Posterior cingulate gyrus (tissue), 11 donors: ENCODE measurements at regions not wholly inside any gene's neighbourhood (a gene's known extent, or its start where the extent isn't known, plus 50 kb on each side); places are given as distances from the start of the nearest gene placed in this dataset.
"Not testable (repeated sequence)": the region's sequence is repeated elsewhere in the genome, so short reads cannot be mapped to it uniquely, and the experiment has no call there.

Experiments
- DNase-seq, 10 donors: peaks; one replicate each; pipeline versions ENCODE4 v3.0.0 to v3.0.0-alpha.2; 2020 to 2021; ENCODE audit warnings: mixed read lengths in 3 of 10
- intact Hi-C: fragments of 100-400 bp; cut with DNase I; formaldehyde crosslinking; loops from one replicate; pipeline ENCODE4 v1.15.1; 2023

DNA sequence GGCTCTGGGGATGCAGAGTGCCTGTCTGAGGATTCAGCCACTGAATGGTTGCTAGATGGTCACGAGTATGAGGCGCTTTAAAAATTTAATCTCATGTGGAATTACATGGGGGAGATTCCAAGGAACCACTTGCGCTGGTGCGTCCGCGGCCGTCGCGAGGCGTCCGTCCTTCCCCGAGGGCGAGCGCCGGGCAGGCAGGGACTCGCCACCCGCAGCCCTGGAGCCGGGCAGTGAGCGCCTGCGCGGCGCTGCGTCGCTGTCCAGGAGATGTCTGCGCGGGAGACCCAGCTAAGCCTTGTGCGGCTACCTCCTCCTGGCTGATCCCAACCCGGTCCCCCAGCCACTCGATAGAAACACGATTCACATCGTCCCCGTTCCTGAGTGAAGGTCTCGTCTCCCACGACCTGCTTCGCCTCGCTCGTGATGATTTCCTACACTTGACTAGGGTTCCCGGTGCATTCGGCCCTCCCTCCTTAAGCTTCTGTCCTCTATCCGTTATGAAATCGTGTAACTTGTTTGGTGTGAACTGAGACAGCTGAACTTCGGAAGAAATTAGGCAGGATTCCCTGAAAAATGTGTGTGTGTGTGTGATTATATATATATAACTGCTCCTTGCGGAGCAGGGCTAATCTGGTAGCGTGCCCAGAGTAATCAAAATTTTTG is 536.4 kb downstream of the PRIM2 start:
- DNase-seq, result peak in 9 of 10 donors; percentile 18 to 90 (median 38)
- intact Hi-C loops, result not testable (repeated sequence)

DNA sequence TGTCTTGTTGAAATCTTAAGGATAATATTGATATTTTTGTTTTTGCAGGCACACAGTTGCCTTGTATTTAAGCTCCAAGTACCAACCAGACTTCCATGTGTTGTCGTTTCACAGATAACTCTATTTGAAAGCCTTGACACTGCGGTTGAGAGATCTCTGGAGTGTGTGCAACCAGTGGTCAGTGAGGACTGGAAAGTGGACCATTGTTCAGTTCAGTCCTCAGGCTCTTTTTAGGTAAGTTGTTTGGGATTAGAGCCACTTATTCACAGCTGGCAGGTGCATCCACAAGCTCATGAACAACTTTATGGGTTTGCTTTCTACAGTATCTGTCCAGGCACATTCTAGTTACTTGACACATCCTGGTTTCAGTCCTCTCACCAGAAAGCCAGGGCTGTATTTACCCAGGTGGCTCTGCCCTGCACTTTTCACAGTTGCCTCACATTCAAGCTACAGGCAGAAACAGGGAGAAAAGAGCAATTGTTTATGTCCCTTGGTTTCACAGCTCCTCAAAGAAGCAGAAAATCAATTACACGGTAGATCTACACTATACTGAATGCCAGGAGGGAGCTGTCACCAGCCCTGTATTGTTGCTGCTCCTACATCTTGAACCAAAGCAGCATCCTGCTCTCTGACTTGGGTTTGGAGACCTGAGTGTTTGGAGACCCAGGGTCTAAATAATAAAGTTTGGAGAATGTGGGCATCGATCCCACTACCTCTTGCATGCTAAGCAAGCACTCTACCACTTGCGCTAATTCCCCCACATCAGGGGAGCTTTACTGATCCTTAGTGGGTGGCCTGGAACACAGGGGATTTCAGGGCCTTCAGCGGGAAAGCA is 543.3 kb downstream of the PRIM2 start:
- intact Hi-C loops, DNase-seq: not testable (repeated sequence)

DNA sequence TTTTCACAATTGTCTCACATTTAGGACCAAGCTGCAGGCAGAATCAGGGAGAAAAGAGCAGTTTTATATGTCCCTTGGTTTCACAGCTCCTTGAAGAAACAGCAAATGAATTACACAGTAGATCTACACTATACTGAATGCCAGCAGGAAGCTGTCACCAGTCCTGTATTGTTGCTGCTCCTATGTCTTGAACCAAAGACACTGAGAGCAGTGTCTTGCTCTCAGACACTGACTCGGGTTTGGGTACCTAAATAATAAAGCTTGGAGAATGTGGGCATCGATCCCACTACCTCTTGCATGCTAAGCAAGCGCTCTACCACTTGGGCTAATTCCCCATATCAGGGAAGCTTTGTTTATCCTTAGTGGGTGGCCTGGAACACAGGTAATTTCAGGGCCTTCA is 552.7 kb downstream of the PRIM2 start:
- intact Hi-C loops, DNase-seq: not testable (repeated sequence)

DNA sequence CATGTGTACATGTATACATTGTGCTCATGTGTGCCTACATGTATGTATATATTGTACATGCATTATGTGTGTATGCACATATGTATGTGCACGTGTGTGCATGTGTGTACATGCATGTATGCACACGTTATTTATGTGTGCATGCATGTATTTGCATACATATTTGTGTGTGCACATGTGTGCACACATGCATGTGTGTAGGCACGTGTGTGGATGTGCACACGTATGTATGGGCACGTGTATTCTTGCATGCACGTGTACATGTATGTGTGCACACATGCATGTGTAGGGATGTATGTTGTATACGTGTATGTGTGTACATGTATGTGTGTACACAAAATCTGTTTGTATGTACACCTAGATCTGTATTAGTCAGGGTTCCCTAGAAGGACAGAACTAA is 556.0 kb downstream of the PRIM2 start:
- intact Hi-C loops, result not testable (repeated sequence)

DNA sequence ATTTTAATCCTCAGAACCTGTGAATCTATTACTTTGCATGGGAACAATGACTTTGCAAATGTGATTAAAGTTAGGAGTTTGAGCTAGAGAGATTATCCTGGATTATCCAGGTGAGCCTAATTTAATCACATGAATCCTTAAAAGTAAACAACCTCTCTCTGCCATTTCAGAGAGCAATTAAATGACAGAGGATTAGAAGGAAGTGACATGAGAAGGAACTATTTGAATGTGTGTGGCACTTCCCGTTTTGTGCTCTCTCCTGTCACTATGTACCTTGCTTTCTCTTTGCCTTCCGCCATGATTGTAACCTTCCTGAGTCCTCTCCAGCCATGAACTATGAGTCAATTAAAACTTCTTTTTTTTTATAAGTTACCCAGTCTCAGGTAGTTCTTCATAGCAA is 559.2 kb downstream of the PRIM2 start:
- DNase-seq, intact Hi-C loops: not testable (repeated sequence)

More for the DNA sequence above, 556.0 kb downstream of the PRIM2 start:
- DNase-seq, result not testable (repeated sequence)

DNA sequence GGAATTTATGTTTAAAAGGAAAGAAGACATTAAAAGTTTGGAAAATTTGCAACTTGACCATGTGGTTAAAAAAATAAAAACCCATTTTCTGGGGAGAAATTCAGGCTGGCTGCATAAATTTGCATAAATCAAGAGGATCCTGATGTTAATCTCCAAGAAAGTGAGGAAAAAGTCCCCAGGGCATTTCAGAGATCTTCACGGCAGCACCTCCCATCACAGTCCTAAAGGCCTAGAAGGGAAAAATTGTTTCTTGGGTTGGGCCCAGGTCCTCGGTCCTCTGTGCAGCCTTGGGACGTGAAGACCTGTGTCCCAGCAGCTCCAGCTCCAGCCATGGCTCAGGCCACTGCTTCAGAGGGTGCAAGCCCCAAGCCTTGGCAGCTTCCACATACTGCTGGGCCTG is 560.3 kb downstream of the PRIM2 start:
- peak in 1 of 10 donors; percentile 63 for DNase-seq
- intact Hi-C loops, result not testable (repeated sequence)

DNA sequence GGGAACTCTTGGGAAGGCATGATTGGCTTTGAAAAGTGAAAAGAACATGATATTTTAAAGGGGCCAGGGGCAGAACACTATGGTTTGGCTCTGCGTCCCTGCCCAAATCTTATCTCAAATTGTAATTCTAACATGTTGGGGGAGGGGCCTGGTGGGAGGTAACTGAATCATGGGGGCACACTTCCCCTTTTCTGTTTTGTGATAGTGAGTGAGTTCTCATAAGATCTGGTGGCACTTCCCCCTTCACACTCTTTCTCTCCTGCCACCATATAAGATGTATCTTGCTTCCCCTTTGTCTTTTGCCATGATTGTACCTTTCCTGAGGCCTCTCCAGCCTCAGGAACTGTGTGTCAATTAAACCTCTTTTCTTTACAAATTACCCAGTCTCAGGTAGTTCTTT is 561.4 kb downstream of the PRIM2 start:
- intact Hi-C loops, DNase-seq: not testable (repeated sequence)

DNA sequence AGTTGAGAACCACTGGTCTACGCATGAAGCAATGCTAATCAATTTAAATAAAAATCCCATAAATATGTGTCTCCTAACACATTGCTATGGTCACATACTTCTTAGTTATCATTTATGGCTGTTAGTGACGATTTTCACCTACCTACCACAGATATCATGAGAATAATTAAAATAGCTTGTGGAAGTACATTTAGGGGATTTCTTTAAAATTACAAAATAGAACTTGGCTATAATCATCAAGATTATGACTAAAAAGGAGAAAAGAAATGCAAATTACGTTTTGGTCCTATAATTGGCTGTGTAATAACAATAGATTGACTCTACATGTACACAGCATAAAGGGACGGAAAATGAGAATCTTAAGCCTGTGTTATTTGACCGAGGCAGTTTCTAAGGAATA is 581.4 kb downstream of the PRIM2 start:
- intact Hi-C loops, result not testable (repeated sequence)

DNA sequence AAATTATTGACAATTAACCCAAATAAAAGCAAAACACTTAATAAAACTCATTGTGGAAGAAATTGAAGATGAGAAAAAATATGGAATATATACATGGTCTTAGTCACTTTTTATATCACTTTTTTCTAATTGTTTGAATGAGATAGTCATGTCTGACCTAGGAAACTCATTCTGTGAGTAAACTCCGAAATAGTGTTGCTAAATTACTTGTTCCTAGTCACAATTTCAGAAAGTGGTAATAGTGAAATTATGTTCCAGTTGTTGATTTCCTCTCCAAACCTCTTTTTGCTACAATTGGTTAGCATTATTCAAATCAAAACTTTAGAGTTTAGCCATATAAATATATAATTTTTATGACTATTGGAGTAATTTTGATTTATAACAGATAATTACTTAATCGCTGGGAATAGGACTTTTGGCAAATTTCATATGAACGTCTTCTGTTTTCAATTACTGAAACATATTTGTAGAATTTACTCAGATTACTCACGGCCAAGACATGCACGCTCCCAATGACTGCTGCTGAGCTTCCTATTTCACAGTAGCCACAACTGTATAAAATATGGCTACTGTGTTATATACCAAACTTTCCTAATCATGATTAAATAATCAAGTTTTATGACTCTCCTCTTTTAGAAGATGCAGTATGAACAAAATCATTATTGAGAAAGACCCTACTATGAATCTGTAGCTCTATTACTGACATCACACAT is 583.4 kb downstream of the PRIM2 start:
- intact Hi-C loops, DNase-seq: not testable (repeated sequence)

More for the DNA sequence above, 581.4 kb downstream of the PRIM2 start:
- not testable (repeated sequence) for DNase-seq

DNA sequence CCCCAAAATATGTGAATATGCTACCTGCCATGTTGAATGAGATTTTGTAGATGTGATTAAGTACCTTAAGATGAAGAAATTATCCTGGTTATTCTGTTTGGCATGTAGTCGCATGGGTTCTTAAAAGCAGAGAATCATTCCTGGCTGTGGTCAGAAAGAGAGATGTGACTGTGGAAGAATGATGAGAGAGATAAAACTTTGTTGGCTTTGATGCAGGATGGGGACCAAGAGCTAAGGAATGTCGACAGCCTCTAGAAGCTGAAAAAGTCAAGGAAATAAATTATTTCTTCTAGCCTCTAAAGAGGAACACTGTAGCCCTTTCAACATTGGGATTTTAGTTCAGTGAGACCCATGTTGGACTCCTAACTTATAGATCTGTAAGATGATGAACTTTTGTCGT is 584.0 kb downstream of the PRIM2 start:
- DNase-seq, intact Hi-C loops: not testable (repeated sequence)

DNA sequence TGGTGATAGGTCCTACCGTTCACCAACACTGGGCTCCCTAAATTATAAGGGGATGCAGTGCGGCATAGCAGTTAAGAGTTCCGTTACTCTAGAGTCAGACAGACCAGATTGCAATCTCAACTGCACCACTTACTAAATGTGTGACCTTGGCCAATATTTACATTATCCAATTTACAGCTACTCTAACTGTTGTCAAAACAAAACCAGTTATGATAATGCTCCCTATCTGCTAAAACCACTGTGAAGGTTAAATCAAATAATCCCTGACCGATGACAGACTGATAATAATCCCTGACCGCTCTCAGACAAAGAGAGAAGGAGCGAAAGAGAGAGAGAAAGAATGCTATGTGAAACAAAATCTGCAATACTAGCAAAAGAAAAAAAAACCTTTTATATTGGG is 586.9 kb downstream of the PRIM2 start:
- intact Hi-C loops, DNase-seq: not testable (repeated sequence)

DNA sequence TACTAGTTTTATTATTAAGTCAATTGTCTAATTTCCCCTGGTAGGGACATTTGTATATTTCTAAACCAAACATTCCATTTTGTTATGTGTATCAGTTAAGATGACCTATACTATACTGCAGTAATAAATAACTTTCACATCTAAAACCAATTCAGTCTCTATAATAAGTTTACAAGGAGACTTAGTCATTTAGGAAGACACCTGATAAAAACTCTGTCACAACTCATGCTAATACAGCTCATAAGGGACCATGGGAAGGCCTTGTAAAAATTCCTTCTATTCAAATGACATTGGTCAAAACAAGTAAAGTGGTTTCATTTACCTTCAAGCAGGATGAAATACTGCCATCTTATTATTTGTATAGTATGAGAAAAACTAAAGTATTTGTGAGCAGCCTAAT is 597.9 kb downstream of the PRIM2 start:
- DNase-seq, intact Hi-C loops: not testable (repeated sequence)

DNA sequence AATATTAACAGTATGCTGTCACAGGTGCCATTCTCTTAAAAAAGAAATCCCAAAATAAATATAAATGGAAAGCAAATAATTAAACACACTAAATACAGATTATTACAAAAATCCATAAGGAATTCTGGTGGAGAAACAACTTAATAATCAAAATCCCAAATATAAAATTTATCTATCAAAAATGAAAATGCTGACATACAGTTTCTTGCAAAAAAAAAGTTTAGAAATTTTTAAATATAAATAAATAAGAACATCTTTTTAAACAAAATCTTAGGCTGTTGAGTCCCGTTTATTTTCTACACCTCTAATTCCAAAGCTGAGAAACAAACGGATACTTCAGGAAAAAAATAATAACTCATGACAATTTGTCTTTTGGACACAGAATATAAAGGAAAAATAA is 625.5 kb downstream of the PRIM2 start:
- DNase-seq, intact Hi-C loops: not testable (repeated sequence)

DNA sequence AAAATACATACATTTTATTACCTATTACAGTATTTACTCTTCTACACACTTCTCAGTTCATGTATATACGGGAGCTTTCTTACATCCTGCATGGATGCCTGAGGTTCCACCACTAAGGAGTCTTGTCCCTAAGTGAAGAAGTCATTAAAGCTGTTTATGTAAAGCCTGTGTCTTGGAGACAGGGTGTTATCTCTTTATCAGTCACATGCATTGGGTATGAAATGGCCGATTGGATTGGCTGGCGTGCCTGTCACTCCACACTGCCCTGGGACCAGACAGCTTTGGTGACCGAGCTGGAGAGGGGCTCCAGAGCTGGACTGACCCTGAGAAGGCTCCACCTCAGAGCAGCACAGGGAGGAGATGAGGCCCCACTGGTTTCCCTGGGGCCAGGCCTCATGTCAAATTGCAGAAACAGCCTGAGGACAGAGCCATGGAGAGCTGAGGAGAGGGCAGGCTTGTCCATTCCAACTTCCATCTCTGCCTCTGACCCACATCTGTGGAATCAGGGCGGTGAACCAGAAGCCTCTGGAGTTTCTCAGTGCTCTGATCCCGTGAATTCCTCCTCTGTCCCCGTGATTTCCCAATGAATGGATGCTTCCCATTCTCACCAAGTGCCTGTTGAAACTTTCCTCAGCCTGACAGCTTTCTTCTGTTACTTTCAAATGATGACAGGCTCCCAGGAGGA is 628.8 kb downstream of the PRIM2 start:
- intact Hi-C loops, DNase-seq: not testable (repeated sequence)

DNA sequence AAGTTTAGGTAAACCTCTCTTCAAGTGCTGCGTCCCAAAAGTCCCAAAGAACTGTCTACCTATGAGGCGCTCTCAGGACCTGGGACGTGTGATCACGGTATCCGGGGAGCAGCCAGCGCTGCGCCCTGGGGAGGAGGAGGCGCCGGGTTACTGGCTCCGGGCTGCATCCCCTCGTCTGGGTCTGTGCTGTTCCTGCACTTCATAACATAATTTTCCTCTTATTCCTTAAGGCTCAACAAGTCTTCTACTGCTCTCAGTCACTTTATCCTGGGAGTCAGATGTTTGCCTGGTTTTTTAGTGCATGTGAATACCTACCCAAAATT is 629.3 kb downstream of the PRIM2 start:
- DNase-seq, intact Hi-C loops: not testable (repeated sequence)

DNA sequence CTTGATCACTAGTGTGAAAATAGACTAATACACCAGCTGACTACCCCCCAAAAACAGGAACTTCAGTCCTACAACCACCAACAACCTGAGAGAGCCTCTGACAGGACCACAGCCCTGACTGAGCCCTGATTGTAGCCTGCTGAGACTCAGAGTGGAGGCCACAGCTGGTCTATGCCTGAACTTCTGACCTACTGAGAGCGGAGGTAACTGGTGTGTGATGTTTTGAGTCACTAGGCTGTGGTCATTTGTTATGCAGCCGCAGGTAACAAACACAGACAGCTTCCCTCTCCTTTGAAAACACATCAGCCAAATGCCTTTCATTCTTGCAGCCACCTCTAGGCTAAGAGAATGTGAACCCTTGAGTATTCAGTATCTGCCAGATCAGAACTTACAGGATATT is 631.1 kb downstream of the PRIM2 start:
- intact Hi-C loops, DNase-seq: not testable (repeated sequence)

DNA sequence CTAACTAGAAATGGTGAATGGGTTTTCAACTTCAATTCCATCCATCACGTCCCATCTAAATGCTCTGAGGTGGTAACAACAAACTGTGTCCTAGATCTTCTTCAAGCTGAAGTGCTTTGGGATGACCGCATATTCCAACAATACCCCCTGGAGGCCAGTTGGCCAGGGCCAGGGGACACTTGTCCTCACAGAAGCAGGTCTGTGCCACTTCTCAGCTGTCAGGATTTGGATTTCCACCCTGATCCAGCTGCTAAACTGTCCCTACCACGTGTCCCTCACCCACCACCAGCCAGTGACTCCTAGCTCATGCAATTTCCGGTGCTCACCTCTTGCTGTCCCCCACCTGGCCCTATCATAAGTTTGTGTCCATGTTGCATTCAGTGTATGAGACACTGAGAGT is 633.0 kb downstream of the PRIM2 start:
- intact Hi-C loops, DNase-seq: not testable (repeated sequence)

DNA sequence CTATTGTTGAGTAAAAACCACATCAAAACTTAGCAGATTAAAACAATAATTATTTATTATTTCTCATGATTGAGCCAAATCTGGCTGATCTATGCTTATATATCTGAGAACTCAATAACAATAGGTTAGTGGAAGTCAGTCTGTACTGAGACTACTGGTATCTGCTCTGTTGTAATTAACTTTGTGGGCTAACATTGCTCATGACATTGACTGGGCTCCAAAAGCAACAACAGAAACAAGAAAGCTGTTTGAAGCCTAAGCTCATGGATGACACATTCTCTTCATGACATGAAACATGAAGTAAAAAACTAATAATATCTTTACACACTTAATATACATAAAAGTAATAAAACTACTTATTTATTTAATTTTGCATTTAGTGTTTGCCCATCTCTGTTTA is 649.3 kb downstream of the PRIM2 start:
- intact Hi-C loops, DNase-seq: not testable (repeated sequence)

DNA sequence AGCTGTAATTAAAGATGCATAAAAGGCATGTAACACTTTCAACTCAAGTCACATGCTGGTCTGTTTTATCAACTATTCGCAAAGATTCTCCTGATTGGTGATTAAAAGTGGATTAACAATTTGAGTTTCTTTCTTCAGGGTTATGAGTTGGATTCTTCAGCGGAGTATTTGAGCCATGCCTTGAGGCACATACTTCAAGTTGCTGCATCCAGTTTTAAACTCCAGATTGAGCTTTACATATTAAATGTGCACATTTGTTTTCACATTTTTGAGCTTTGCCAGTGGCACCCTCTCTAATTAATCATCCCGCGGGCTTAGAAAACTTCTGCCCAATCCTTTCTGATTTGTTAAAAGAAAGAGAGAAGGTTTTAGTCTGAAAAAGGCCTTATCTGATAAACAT is 654.5 kb downstream of the PRIM2 start:
- intact Hi-C loops, DNase-seq: not testable (repeated sequence)

DNA sequence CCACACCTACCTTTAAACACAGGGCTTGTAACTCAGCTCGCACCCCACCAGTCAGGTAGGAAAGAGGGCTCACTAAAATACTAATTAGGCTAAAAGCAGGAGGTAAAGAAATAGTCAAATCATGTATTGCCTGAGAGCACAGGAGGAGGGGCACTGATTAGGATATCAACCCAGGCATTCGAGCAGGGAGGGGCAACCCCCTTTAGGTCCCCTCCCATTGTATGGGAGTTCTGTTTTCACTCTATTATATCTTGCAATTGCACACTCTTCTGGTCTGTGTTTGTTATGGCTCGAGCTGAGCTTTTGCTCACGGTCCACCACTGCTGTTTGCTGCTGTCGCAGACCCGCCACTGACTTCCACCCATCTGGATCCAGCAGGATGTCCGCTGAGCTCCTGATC is 657.2 kb downstream of the PRIM2 start:
- intact Hi-C loops, result no loop called here
- no peak for DNase-seq
